Epithelial cell of proximal tubule (primary cell): ENCODE measurements at regions not wholly inside any gene's neighbourhood (a gene's known extent, or its start where the extent isn't known, plus 50 kb on each side); places are given as distances from the start of the nearest gene placed in this dataset.

ENCODE experiments used
- DNase-seq: peaks from one replicate; pipeline ENCODE4 v3.0.0-alpha.2; 2011; ENCODE audit warnings: low read depth
- H3K4me3 ChIP-seq: 2 replicates; pipeline ENCODE4 v1.5.1; 2011; ENCODE audit warnings: low read depth, mild to moderate bottlenecking, low read length
- CTCF ChIP-seq: conservative IDR thresholded peaks from 2 replicates; pipeline ENCODE4 v1.5.1; 2012; ENCODE audit warnings: low read depth, mild to moderate bottlenecking, low read length

GRCh38 chr21:27382404-27382803 is 415.5 kb upstream of the ADAMTS5 start:
- TF ChIP-seq CTCF: no peak
- no peak for DNase-seq
- H3K4me3 ChIP-seq: no peak overlapping the region

GRCh38 chr21:27380303-27380702 is 413.4 kb upstream of the ADAMTS5 start:
- no peak overlapping the region for H3K4me3 ChIP-seq
- no peak for DNase-seq
- TF ChIP-seq CTCF: no peak

GRCh38 chr21:27379354-27379753 is 412.5 kb upstream of the ADAMTS5 start:
- DNase-seq: no peak
- no peak for TF ChIP-seq CTCF
- H3K4me3 ChIP-seq: no peak overlapping the region

- no peak overlapping the region for H3K4me3 ChIP-seq
- TF ChIP-seq CTCF: no peak
- DNase-seq: no peak
Measured at GRCh38 chr21:27372381-27372780, 405.5 kb upstream of the ADAMTS5 start.

GRCh38 chr21:27371975-27372331 is 405.1 kb upstream of the ADAMTS5 start:
- TF ChIP-seq CTCF: no peak
- no peak overlapping the region for H3K4me3 ChIP-seq
- DNase-seq: no peak

GRCh38 chr21:27371115-27371974 is 404.5 kb upstream of the ADAMTS5 start:
- TF ChIP-seq CTCF: no peak
- no peak for DNase-seq
- no peak overlapping the region for H3K4me3 ChIP-seq

GRCh38 chr21:27369978-27370571 is 403.2 kb upstream of the ADAMTS5 start:
- no peak for DNase-seq
- no peak for TF ChIP-seq CTCF

More at GRCh38 chr21:27369978-27370571, 403.2 kb upstream of the ADAMTS5 start:
- H3K4me3 ChIP-seq: no peak overlapping the region
